Stimulated activated naive CD8-positive, alpha-beta T cell treated with anti-CD3 and anti-CD28 coated beads, Interleukin-15, Interleukin-2, amounts not matched to agents 100 U/mL and 50 U/mL, for 24 hours (primary cell): ENCODE measurements at regions not wholly inside any gene's neighbourhood (a gene's known extent, or its start where the extent isn't known, plus 50 kb on each side); places are given as distances from the start of the nearest gene placed in this dataset.

ENCODE experiments used
- ATAC-seq: fragments of 150-1000 bp; cut with Tn5 transposase; one replicate; pipeline ENCODE4 v1.10.0; 2021
- DNase-seq: peaks from one replicate; pipeline ENCODE4 v3.0.0; 2021

DNA sequence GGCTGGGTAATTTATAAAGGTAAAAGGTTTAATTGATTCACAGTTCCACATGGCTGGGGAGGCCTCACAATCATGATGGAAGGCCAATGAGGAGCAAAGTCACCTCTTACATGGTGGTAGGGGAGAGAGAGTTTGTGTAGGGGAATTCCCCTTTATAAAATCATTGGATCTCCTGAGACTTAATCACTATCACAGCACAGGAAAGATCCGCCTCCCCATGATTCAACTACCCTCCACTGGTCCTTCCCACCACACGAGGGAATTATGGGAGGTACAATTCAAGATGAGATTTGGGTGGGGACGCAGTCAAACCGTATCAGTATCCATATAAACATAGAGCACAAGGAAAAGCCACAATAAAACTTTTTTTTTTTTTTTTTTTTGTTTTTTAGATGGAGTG is 172.6 kb upstream of the PIEZO2 start:
- ATAC-seq (no peak), DNase-seq (no peak)

DNA sequence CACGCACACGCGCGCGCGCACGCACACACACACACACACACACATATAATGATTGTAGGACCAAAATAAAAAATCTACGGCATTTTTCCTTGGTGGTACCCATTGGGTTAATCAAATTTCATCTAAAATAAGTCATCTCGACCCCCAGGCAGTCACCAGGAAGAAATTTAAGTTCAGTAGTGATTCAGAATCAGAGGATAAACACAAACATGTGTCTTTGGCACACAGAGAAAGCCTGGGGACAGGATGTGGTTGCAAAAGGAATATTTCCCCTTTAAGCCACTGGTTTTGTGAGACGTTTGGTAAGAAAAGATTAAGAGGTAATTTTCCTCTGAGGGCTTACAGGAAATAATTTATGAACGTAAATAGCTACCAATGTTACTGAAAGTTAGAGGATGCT is 171.6 kb upstream of the PIEZO2 start:
- ATAC-seq = no peak
- no peak for DNase-seq

DNA sequence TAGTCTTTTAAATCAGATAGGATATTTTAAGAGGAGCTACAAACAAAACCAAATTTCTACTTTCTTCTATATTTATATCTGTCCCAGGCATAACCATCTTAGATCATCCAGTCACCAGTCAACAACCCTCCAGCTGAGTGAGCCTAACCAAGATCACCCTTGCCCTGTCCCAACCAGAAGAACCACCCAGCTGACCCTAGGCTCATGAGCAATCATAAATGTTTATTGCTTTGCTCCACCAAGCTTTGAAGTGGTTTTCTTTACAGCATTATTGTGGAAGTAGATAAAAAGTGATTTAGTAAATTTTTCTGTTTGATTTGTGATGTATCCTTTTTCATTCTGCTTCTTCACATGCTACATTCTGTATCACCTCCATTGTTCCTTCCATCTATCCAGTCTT is 167.2 kb upstream of the PIEZO2 start:
- no peak for DNase-seq
- ATAC-seq = no peak

DNA sequence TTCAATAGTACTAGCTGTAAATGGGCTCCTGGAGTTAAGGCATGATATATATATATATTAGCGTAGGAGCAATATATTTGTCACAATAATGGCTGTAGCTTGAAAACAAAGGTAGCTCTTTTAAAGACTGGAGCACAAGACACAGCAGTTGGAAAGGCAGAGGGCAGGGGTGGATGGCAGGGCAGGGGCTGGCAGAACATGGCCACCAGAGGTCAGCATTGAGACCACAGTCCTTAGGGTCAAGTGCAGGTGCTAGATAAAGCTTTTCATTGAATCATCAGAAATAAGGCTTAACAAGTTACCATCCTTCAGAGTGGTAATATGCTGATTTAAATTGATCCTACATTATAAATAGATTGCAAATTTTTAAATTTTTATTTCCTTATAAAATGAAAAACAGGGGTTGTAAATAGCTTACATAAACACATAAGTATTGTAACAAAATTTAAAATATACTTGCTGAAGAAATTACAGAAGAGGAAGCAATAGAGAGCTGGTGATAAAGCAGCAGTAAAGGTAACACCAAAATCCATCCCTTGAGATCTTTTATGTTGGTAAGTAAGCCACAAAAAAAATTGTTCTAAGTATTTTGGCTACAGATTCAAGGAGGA is 161.2 kb upstream of the PIEZO2 start:
- ATAC-seq (no peak), DNase-seq (peak; percentile 51)

DNA sequence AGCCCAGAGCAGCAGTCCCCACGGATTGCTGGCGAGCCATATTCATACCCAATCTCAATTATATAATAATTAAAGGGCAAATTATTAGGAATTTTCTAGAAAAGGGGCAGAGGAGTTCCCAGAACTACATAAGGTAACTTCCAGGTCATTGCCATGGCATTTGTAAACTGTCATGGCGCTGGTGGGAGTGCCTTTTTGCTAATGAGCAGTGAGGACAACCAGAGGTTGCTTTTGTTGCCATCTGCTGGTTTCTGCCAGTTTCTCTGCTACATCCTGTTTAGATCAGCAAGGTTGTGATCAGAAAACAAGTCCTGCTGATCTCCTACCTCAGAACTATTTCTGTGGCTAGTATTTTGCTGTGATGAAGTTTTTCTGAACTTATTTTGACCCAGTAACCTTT is 159.8 kb upstream of the PIEZO2 start:
- ATAC-seq (no peak), DNase-seq (no peak)

DNA sequence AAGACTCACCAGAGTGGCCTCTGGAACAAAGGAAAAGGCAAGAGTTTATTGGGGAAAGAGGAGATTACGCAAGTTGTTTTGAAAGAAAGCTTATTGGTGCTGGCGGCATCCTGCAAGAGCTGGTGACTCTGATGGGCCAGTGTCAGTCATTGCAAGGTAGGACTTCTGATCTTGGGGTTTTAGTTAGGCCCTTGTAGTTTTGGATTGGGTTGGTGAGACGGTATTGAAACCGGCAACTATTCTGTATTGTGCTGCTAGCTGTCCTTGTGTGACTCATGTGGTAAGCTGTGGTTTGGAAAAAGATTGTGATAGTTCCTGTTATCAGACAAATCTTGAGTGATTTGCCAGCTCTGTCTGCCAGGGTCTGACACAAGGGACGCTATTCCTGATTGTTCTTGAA is 159.1 kb upstream of the PIEZO2 start:
- ATAC-seq (peak; percentile 67), DNase-seq (no peak)

DNA sequence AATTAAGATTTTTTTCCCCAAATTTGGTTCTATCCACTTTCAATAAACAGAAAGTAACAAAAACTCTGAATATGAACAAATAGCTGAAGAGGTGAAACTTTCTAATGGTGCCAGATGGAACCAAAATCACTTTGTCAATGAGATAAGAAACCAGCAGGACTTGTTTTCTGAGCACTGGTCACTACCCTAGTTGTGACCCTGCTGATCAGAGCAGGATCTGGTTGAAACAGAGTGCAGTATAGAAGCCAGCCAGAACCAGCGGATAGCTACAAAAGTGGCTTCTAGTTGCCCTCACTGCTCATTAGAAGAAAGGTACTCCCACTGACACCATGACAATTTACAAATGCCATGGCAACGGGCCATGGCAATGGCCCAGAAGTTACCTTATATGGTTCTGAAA is 158.3 kb upstream of the PIEZO2 start:
- ATAC-seq = no peak
- no peak for DNase-seq

DNA sequence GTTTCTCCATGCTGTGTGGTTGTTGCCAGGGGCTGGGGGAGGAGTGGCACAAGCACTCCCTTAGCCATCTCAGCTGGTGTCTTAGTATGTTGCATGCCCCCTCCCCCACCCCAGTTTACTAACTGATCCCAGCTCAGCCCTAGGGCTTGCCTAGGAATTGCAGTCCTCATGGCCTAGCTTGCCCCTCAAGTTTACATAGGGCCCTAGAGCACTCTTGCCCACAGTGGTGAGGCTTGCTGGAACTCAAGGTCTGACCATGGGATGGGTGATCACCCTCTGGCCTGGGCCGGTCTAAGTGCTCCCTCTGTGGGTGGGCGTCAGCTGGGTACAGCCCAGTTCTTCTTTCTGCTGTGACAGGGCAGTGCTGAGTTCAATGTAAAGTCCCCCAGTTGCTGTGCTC is 156.1 kb upstream of the PIEZO2 start:
- no peak for DNase-seq
- ATAC-seq = no peak

DNA sequence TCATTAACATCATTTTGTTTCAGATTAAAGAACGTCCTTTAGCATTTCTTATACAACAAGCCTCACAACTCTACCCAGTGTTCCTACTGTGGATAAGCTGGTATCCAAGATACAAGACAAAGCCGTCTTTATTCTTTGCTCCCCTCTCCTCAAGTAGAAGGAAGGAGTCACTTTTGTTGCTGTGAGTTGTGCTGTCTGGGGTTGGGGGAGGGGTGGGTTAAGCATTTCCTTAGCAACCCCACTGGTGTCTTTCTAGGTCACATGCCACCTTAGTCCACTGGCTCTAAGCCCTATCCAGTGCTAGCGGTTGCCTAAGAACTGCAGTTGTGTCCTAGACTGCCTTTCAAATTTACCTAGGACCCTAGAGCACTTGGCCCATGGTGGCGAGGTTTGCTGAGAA is 155.6 kb upstream of the PIEZO2 start:
- ATAC-seq = no peak
- DNase-seq = no peak

DNA sequence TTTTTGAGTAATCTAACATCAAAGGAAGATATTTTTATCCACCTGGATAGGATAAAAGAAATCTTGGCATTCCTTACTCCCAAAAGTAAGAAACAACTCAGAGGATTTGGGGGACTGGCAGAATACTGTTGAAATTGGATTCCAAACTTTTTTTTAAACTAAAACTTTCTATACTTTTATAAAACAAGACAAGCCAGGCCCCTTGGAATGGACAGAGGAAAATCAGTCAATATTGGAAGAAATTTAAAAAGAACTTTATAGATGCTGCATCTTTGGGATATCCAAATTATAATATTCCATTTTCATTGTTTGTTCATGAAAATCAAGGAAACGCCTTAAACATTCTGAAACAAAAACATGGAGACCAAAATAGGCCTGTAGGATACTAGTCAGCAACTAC is 147.6 kb upstream of the PIEZO2 start:
- ATAC-seq = no peak
- DNase-seq = no peak

DNA sequence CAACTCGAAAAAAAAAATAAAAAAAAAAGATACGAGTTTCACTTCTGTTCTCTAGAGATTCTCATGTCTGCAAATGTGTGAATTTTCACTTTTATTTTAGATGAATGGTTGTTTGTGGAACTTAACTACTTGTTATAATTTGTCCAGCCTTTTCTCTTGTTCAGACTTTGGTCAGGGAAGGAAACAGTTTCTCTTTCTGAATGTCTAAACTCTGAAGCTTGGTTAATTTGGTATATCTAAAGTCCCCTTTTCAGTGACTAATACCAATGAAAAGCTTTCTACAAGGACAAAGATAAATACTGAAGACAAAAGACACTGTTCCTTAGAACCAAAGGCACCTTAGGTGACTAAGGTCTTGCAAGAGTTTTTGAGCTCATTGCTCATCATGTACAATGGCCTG is 144.4 kb upstream of the PIEZO2 start:
- DNase-seq = no peak
- ATAC-seq = no peak

DNA sequence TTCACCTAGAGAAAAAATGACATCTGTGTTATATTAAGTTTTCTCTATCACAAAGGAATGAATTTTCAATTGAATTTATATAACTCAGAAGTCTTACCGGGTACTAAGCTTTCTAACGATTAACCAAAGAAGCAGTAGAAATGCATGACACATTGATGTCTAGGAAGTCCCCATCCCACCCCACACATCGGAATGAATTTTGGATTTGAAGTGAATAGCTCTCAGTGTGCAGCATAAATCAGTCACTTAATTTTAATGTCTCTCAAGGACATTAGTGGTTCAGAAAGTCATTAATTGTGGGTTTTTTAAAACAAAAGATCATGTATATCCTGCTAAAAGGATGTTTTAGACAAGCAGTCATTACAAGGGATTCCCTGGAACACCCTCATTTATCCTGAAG is 141.4 kb upstream of the PIEZO2 start:
- DNase-seq (no peak), ATAC-seq (no peak)

DNA sequence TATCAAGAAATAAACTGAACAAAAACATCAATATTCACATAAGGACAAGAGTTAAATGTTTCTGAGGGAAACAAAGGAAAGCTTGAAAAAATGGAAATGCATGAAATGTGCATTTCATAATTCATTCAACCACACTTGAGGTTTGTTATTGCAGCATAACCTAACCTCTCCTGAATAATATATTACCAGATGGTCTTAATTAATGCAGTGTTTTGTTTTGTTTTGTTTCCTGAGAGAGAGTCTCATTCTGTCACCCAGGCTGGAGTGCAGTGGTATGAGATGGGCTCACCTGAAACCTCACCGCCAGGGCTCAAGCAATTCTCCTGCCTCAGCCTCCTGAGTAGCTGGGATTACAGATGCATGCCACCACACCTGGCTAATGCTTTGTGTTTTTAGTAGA is 139.9 kb upstream of the PIEZO2 start:
- no peak for ATAC-seq
- DNase-seq = no peak

DNA sequence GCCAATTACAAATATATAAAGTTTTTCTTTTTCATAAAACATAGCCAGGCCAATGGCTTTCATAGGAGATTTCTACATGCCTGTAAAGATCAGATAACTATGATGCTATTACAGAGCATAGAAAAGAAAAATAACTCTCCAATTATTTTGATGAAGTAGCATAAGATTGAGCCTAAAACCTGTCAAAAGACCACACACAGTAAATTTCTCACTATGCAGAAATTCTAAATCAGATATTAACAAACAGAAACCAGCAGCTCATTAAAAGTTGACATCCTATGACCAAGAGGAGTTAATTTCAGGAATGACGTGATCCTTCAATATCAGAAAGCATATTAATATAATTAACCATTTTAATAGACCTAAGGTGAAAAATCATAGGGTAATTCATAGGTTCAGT is 139.0 kb upstream of the PIEZO2 start:
- DNase-seq = no peak

DNA sequence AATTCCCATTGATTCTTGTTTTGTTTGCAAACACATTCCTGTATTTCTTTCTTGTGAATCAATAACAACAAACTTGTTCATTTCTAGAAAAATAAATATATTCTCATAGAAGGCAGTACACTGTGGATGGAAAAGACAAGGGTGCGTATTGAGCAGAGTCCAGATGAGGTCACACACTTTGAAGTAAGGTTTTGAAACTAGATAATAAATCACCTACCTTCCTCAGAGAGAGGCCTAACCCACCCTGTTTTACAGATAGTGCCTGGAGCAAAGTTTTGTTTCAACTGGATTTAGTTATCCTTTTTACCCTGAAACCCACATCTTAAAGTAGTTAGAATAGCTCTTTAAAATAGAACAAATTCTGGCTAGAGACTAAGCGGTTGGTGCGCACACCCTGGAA is 137.1 kb upstream of the PIEZO2 start:
- DNase-seq (no peak), ATAC-seq (no peak)

More for the DNA sequence above, 139.0 kb upstream of the PIEZO2 start:
- ATAC-seq = no peak

DNA sequence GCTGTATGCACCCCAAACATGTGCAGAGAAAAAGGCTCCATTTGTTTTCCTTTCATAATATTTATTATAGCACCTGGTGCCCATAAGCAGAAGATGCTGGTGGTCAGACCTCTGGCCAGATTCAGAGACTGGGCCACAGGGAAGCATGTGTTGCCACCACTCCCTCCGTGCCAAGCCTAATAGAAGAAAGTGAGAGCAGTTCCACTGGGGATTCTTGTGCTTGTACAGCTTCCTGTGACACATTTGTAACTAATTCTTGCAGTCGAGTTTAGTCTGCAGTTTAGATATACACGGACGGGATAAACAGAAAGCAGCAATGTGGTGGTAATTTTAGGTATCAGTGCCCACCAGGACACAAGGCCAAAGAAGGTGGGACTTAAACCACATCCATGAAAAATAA is 135.4 kb upstream of the PIEZO2 start:
- ATAC-seq = no peak
- DNase-seq = no peak

DNA sequence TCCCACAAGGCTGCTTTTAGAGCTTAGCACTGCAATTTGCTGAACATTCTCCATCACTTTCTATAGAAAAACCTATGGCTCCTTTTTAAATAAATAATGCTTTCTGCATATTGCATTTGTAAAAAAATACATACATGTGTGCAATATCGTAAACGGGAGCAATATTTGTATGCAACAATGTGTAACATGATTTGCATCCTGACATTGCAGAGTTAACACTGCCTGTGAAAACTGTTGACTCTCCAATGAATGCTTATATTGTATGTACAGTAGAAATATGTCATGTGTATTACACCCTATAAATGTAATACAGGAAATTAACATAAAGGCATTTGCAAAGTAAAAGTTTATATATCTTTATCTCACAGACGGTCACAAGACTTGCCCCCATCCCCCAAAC is 135.0 kb upstream of the PIEZO2 start:
- ATAC-seq = no peak
- DNase-seq = no peak

DNA sequence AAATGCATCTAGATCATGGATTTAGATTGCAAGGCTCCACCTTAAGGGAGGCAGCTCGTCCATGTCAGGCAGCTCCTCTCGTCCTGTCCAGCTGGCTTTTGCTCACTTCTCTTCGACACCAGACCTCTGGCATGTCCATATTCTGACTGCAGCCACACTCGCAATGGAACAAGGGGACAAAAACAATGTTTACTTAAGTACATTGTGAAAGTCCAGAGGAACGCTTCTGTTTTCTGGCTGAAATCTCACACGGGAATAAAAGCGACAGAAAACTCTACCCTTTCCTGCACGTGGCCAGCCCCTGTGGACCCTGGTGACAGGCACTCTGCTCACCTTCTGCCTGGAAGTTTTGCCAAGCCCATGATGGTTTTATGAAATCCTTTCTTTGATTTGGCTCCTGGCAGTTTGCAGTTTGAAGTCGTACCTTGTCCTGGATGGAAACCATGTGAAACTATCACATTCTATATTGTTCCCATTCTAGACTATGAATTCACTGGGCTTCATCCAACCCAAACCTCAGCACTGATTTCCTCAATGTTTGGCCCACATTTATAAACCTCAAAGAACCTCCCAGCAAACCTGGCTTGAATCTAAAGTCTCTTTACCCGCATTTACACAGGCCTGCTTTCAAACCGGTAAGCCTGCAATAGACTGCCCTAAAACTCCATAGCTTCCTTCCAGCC is 134.3 kb upstream of the PIEZO2 start:
- DNase-seq (no peak), ATAC-seq (no peak)

DNA sequence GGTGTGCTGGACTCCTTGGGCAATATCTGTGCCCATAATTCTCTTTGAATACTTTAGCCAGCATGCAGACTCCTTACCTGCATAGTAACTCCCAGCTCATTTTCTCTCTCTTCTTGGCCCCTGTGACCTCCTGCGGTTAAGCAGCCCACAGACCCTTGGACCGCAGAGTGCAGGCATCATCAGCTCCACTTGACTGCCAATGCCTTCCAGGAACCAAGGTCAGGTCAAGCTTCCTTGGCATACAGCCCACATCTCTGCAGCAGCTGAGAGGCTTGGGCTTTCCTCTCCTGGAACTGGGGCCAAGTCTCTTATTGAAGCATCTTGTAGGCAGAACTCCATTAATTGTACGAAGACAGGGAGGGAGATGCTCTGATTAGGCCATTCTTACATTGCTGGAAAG is 130.1 kb upstream of the PIEZO2 start:
- ATAC-seq (no peak), DNase-seq (no peak)

DNA sequence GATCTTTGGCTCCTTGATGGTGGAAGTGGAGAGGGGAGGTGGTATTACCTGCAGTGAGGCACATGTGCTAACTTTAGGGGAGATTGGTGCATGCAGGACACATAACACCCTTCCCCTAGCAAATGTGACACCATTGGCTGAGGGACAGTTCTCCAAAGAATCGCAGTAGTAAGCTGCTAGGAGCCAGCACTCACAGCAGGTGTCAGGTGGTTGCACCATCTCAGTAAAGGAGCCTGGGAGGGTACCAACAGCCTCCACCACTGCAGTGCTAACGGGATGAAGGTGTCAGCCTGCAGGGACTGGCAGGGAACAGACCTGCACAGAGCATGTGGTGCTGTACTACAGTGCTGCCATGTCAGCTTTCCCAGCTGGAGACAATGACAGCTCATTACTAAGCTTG is 127.3 kb upstream of the PIEZO2 start:
- DNase-seq (no peak), ATAC-seq (no peak)

DNA sequence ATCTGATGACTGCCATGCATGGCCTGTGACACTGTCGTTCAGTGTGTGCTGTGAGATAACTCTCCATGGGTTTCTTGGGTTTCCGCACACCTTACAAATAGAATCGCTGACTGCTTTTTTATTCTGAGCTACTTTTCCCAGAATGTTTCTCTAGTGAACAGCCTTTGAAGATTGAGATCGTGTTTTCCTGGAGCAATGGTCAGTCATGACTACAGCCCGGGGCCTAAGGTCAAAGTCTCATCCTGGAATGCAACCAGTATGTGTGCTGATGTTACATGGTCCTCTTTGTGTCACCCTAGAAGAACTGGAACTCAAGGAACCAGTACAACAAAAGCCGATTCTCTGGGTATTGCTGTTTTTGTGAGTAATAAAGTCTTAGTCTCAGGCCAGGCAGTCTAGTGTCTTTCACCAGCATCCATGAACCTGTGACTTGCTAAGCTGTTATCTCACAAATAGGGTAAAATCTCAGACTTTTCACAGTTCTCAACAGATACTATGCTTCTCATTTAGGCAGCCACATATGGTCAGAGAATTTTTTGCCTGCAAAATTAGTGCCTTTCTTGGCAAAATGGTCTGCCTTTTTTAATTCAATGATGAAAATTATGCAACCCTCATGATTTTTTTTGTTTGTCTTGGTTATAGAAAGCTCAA is 124.9 kb upstream of the PIEZO2 start:
- ATAC-seq (no peak), DNase-seq (no peak)

DNA sequence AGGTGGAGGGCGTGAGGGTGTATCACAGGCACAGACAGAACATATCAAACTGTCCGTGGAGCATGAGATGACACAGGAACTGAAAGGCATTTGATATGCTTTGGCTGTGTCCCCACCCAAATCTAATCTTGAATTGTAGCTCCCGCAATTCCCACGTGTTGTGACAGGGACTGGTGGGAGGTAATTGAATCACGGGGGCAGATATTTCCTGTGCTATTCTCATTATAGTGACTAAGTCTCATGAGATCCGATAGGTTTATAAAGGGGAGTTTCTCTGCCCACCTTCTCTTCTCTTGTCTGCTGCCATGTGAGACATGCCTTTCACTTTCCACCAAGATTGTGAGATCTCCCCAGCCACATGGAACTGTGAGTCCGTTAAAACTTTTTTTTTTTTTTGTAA is 123.1 kb upstream of the PIEZO2 start:
- ATAC-seq = no peak
- DNase-seq = no peak

DNA sequence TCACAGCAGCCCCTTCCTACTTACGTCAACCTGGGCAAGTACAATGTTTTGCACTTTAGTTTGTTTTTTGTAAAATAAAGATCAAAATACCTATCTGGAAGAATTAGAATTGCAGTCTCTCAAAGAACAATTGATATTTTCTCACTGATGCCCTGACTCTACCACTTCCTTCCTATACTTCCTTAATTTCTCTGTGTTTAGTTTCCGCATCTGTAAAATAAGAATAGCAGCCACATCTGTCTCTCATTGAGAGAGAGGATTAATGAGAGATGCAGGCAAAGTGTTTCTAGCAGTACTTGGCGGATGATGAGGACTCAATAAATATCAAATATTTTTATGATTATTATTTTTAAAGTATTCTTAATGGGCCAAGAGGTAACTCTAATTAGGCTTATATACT is 122.6 kb upstream of the PIEZO2 start:
- DNase-seq = no peak
- ATAC-seq = no peak

DNA sequence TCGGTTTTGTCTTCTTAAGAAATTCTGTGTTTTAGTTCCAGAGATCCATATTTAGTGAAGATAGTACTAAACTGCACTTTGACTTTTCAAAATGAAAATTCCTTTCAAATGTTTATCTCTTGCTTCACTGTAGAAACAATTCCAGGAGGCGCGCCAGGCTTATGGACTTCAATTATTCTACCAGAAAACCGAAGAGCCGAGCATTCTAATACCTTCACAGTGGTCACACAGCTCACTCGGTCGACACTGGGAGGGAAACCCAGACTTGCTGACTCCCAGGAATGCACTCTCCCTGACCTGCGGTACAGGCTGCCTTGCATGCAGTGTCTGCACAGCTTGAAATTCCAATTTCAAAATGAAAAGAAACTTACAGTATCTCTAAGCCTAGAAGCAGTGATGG is 119.9 kb upstream of the PIEZO2 start:
- DNase-seq (no peak), ATAC-seq (no peak)
